Osteocyte (in vitro differentiated cells): ENCODE measurements at regions not wholly inside any gene's neighbourhood (a gene's known extent, or its start where the extent isn't known, plus 50 kb on each side); places are given as distances from the start of the nearest gene placed in this dataset.

ENCODE experiments used
- DNase-seq: peaks from one replicate; pipeline ENCODE4 v3.0.0; 2021; ENCODE audit warnings: mixed read lengths; ENCODE audit not compliant: unreplicated experiment; ENCODE audit errors: extremely low spot score
- H3K27ac Mint-ChIP-seq: one replicate; pipeline ENCODE4 v1.8.0; 2021; ENCODE audit warnings: mild to moderate bottlenecking, mixed read lengths; ENCODE audit not compliant: unreplicated experiment
- H3K27me3 Mint-ChIP-seq: one replicate; pipeline ENCODE4 v1.8.0; 2021; ENCODE audit warnings: mixed read lengths; ENCODE audit not compliant: unreplicated experiment
- H3K36me3 Mint-ChIP-seq: one replicate; pipeline ENCODE4 v1.8.0; 2021; ENCODE audit warnings: mixed read lengths; ENCODE audit not compliant: unreplicated experiment
- H3K4me1 Mint-ChIP-seq: one replicate; pipeline ENCODE4 v1.8.0; 2021; ENCODE audit warnings: mixed read lengths; ENCODE audit not compliant: unreplicated experiment
- H3K4me3 Mint-ChIP-seq: one replicate; pipeline ENCODE4 v1.8.0; 2021; ENCODE audit warnings: mild to moderate bottlenecking, moderate library complexity, mixed read lengths; ENCODE audit not compliant: unreplicated experiment
- H3K9me3 Mint-ChIP-seq: one replicate; pipeline ENCODE4 v1.8.0; 2021; ENCODE audit warnings: mixed read lengths; ENCODE audit not compliant: unreplicated experiment
- CTCF ChIP-seq: fragments of 200-600 bp; sonication (generic); IDR thresholded peaks from 2 replicates; pipeline ENCODE4 v1.5.0; 2021; ENCODE audit warnings: antibody characterized with exemption, mild to moderate bottlenecking, moderate library complexity

GRCh38 chr12:105841840-105842239 is 296.9 kb downstream of the NUAK1 start:
- Mint-ChIP-seq H3K4me1 (peaks cover 28% of the 10 kb centered on the region), H3K27me3 (peaks cover 3% of the 10 kb centered on the region), H3K9me3 (no peaks in the 10 kb centered on the region), H3K36me3 (no peaks in the 10 kb centered on the region), H3K4me3 (no peak overlapping the region), H3K27ac (no peak overlapping the region)
- no peak for TF ChIP-seq CTCF
- DNase-seq = no peak

- H3K27me3 Mint-ChIP-seq = peaks cover 3% of the 10 kb centered on the region
- no peaks in the 10 kb centered on the region for H3K9me3 Mint-ChIP-seq
- no peak for TF ChIP-seq CTCF
- H3K36me3 Mint-ChIP-seq = no peaks in the 10 kb centered on the region
- H3K4me3 Mint-ChIP-seq = no peak overlapping the region
- peak overlapping the region; percentile 53 for H3K27ac Mint-ChIP-seq
- no peak for DNase-seq
- peaks cover 28% of the 10 kb centered on the region for H3K4me1 Mint-ChIP-seq
Observed at GRCh38 chr12:105843561-105843960, 295.2 kb downstream of the NUAK1 start.

- Mint-ChIP-seq H3K9me3 (no peaks in the 10 kb centered on the region), H3K4me1 (peaks cover 28% of the 10 kb centered on the region), H3K27ac (peak overlapping the region; percentile 53), H3K27me3 (no peaks in the 10 kb centered on the region), H3K4me3 (peak overlapping the region; percentile 31), H3K36me3 (no peaks in the 10 kb centered on the region)
- TF ChIP-seq CTCF = no peak
- no peak for DNase-seq
Observed at GRCh38 chr12:105843986-105844760, 294.6 kb downstream of the NUAK1 start.

GRCh38 chr12:105846331-105846730 is 292.4 kb downstream of the NUAK1 start:
- TF ChIP-seq CTCF = no peak
- Mint-ChIP-seq H3K4me3 (no peak overlapping the region), H3K36me3 (no peaks in the 10 kb centered on the region), H3K4me1 (peaks cover 28% of the 10 kb centered on the region), H3K27me3 (no peaks in the 10 kb centered on the region), H3K27ac (no peak overlapping the region), H3K9me3 (no peaks in the 10 kb centered on the region)
- no peak for DNase-seq

GRCh38 chr12:105847068-105847467 is 291.7 kb downstream of the NUAK1 start:
- TF ChIP-seq CTCF = no peak
- peaks cover 26% of the 10 kb centered on the region for H3K4me1 Mint-ChIP-seq
- DNase-seq = no peak
- H3K36me3 Mint-ChIP-seq = no peaks in the 10 kb centered on the region
- H3K9me3 Mint-ChIP-seq = no peaks in the 10 kb centered on the region
- H3K27ac Mint-ChIP-seq = no peak overlapping the region
- H3K4me3 Mint-ChIP-seq = no peak overlapping the region
- H3K27me3 Mint-ChIP-seq = no peaks in the 10 kb centered on the region
